Ovary (tissue), 7 donors: ENCODE measurements at regions not wholly inside any gene's neighbourhood (a gene's known extent, or its start where the extent isn't known, plus 50 kb on each side); places are given as distances from the start of the nearest gene placed in this dataset.

Experiments used
- DNase-seq, 5 donors: peaks; one replicate each; pipeline ENCODE4 v3.0.0-alpha.2; 2019 to 2020
- H3K27ac ChIP-seq, 2 donors: fragments of 200-600 bp; one replicate each; pipeline versions ENCODE4 v1.5.1 to v1.8.0; 2019 to 2022
- H3K27me3 ChIP-seq: fragments of 200-600 bp; one replicate; pipeline ENCODE4 v1.8.0; 2022
- H3K36me3 ChIP-seq: fragments of 200-600 bp; sonication (generic); one replicate; pipeline ENCODE4 v1.5.1; 2019
- H3K4me1 ChIP-seq: one replicate; pipeline ENCODE4 v1.8.1; 2013; ENCODE audit warnings: mild to moderate bottlenecking, moderate library complexity; ENCODE audit not compliant: insufficient read depth
- H3K4me3 ChIP-seq: fragments of 200-600 bp; sonication (generic); one replicate; pipeline ENCODE4 v1.5.1; 2017
- H3K9me3 ChIP-seq, 2 donors: fragments of 200-600 bp in 1 of 2; sonication (generic) in 1 of 2; one replicate each; pipeline versions ENCODE4 v1.5.1 to v1.8.1; 2013 to 2019; ENCODE audit warnings: mild to moderate bottlenecking in 1 of 2, moderate library complexity in 1 of 2
- EP300 ChIP-seq: sonication (generic); formaldehyde crosslinking; IDR thresholded peaks from one replicate; pipeline ENCODE4 v1.6.1; 2017; ENCODE audit warnings: antibody characterized with exemption
- POLR2A ChIP-seq: fragments of 450-650 bp; IDR thresholded peaks from one replicate; pipeline ENCODE4 v1.6.1; 2017; ENCODE audit warnings: antibody characterized with exemption, mild to moderate bottlenecking, moderate library complexity
- WGBS, 3 donors: extraction: QIAGEN DNeasy Blood & Tissue Kit in 1 of 3; methylation state at CpG; one replicate each; pipeline versions ENCODE4 v1.1.5 to v1.1.7; 2013 to 2017; 5-methylcytosine and 5-hydroxymethylcytosine counted together
- intact Hi-C, 4 donors: fragments of 100-400 bp; cut with DNase I; formaldehyde crosslinking; loops; one replicate each; pipeline versions ENCODE4 v1.11.0 to v1.15.1; 2022 to 2023
- TF ChIP-seq, protein P1 (sequence below), 3 donors: fragments of 450-650 bp in 2 of 3; fragments of 200-600 bp in 1 of 3; IDR thresholded peaks; one replicate each; pipeline versions ENCODE4 v1.5.1 to v1.8.0; 2016 to 2022; ENCODE audit warnings: antibody characterized with exemption in 3 of 3, mild to moderate bottlenecking in 1 of 3
- donor health status: DM: no; HTN: no; CAD: no; lungs with moderate emphysema.
- donor health status: DM: no; HTN: no; CAD: no.
- donor health status: Bipolar disorder and iron deficiency.
- donor health status: DM: no; HTN: no; CAD: no.
- donor health status: DM: yes; HTN: yes; CAD: no.

DNA sequence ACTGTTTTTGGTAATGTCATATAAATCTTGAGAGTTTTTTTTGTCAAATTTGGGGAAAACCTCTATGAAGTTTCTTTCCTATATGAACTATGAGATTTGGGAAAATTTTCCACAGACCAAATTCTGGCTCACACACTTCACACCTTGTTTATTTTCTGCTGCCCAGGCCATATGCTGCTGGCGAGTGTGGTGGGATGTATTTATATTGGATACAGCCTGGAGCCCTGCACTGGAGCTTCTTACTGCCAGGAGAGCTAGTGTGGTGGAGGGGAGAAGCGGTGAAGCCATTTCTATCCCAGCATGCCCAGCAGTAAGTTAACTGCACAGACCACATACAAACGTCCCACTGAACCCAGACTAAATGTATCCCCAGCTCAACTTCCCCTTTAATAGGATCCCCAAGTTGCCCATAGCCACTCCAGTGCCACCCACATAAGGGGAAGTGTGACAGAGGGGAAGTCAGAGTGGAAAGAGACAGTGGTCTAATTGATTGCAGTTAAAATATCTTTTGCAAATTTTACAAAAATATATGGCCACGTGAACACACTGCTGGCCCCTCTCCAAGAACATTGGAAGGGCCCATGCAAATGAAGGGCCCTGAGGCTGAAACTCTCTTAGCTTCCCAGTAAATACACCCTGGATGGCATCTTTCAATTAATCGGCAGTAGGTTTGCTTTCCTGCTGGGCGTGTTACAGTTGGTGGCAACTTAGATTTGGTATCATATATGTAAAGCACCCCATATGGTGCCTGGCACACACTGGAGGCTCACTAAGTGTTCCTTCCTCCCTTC, 146.6 kb upstream of the ITGA6 start:
- intact Hi-C loops: no loop called here
- Histone ChIP-seq H3K4me1 (peaks cover 11% of the 10 kb centered on the region), H3K4me3 (no peak overlapping the region), H3K27me3 (no peaks in the 10 kb centered on the region), H3K9me3 (no peaks in the 10 kb centered on the region), H3K27ac (no peak overlapping the region), H3K36me3 (no peaks in the 10 kb centered on the region)
- TF ChIP-seq POLR2A (no peak), EP300 (no peak)
- TF ChIP-seq, protein P1, sequence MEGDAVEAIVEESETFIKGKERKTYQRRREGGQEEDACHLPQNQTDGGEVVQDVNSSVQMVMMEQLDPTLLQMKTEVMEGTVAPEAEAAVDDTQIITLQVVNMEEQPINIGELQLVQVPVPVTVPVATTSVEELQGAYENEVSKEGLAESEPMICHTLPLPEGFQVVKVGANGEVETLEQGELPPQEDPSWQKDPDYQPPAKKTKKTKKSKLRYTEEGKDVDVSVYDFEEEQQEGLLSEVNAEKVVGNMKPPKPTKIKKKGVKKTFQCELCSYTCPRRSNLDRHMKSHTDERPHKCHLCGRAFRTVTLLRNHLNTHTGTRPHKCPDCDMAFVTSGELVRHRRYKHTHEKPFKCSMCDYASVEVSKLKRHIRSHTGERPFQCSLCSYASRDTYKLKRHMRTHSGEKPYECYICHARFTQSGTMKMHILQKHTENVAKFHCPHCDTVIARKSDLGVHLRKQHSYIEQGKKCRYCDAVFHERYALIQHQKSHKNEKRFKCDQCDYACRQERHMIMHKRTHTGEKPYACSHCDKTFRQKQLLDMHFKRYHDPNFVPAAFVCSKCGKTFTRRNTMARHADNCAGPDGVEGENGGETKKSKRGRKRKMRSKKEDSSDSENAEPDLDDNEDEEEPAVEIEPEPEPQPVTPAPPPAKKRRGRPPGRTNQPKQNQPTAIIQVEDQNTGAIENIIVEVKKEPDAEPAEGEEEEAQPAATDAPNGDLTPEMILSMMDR (IDR thresholded peaks at IDR 0.05): no peak
- no peak for DNase-seq
- WGBS, 3 donors: 70 to 74% (median 74%) methylated on average over 6 of the region's 6 CpGs

DNA sequence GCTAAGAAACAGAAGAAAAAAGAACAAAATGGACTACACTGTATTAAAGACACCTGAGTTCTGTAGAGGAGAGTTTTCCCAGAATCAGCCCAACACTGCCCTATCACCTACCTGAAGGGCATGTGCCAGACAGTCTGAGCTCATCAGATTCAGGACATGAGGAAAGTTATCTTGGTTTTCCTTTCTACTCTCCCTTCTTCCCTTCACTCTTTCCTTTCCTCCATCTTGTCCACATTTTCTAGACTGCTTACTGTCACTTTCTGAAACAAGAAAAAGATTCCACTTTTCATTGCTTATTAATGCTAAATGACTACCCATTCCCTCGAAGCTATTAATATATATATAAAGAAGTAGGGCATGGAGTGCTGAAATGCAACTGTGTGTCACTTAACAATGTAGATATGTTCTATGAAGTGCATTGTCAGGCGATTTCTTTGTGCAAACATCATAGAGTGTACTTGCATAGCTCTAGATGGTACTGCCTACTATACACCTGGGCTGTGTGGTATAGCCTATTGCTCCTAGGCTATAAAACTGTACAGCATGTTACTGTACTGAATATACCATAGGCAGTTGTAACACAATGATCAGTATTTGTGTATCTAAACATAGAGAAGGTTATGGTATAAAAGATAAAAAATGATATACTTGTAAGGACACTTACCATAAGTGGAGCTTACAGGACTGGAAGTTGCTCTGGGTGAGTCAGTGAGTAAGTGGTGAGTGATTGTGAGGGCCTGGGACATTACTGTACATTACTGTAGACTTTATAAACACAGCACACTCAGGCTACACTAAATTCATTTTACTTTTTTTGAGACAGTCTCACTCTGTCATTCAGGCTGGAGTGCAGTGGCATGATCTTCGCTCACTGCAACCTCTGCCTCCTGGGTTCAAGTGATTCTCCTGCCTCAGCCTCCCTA, 145.5 kb upstream of the ITGA6 start:
- H3K27me3 ChIP-seq: no peaks in the 10 kb centered on the region
- H3K36me3 ChIP-seq: no peaks in the 10 kb centered on the region
- no peak for DNase-seq
- TF ChIP-seq, protein P1 (IDR thresholded peaks at IDR 0.05): no peak
- no peak for TF ChIP-seq EP300
- no peak for TF ChIP-seq POLR2A
- intact Hi-C loops: no loop called here
- H3K27ac ChIP-seq: no peak overlapping the region
- WGBS, 3 donors: 90 to 93% (median 92%) methylated on average over 3 of the region's 3 CpGs
- no peaks in the 10 kb centered on the region for H3K9me3 ChIP-seq
- H3K4me3 ChIP-seq: no peak overlapping the region
- peaks cover 11% of the 10 kb centered on the region for H3K4me1 ChIP-seq

DNA sequence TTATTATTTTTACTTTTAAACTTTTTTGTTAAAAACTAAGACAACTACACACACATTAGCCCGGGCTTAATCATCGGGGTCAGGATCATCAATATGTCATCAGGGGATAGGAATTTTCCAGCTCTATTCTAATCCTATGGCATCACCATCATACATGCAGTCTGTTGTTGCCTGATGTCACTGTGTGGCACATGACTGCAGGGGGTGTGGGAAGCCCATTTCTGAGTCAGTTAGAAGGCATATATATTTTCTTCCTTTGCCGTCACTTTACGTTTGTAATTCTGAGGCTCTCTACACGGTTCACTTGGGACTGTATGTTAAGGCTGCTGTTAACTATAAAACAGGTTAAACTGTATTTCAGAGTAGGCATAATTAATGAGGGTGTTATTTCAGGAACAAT, 144.4 kb upstream of the ITGA6 start:
- Histone ChIP-seq H3K9me3 (no peaks in the 10 kb centered on the region), H3K4me1 (peaks cover 11% of the 10 kb centered on the region), H3K27me3 (no peaks in the 10 kb centered on the region), H3K36me3 (no peaks in the 10 kb centered on the region), H3K27ac (no peak overlapping the region), H3K4me3 (no peak overlapping the region)
- intact Hi-C loops: no loop called here
- TF ChIP-seq POLR2A: no peak
- no peak for TF ChIP-seq EP300
- TF ChIP-seq, protein P1 (IDR thresholded peaks at IDR 0.05): no peak
- 88 to 90% (median 88%) methylated on average over 5 of the region's 5 CpGs for WGBS, 3 donors
- DNase-seq: no peak

DNA sequence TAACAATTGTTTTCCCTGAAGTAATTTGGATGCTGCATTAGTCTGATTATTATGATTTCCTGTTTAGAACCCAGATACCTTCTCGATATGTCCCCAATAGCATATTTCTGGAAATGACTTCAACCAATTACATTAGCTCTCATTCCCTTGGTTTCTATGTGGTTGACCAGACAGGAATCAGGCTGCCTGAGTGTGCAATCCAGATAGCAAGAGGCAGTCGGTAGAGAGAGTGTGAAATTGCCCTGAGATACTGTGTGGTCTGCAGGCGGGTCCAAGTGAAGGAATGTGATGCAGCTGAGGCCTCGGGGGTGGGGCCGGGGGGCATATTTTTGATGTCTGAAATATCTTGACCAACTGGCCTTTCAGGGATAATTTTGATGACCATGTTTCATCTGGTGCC, 143.9 kb upstream of the ITGA6 start:
- intact Hi-C loops: no loop called here
- Histone ChIP-seq H3K27me3 (no peaks in the 10 kb centered on the region), H3K4me3 (no peak overlapping the region), H3K36me3 (no peaks in the 10 kb centered on the region), H3K27ac (no peak overlapping the region), H3K4me1 (peaks cover 13% of the 10 kb centered on the region), H3K9me3 (no peaks in the 10 kb centered on the region)
- DNase-seq: no peak
- 71 to 76% (median 74%) methylated on average over 5 of the region's 5 CpGs for WGBS, 3 donors
- TF ChIP-seq, protein P1 (IDR thresholded peaks at IDR 0.05): no peak
